NCI-H2081 treated with DMSO at 0.1 percent for 48 hours (cell line): ENCODE measurements at regions not wholly inside any gene's neighbourhood (a gene's known extent, or its start where the extent isn't known, plus 50 kb on each side); places are given as distances from the start of the nearest gene placed in this dataset.

ENCODE experiments used
- DNase-seq: peaks from one replicate; lab custom pipeline; 2025; lab: John Stamatoyannopoulos, UW

- DNase-seq = no peak
Observed at GRCh38 chr3:70800951-70801350, 488.5 kb upstream of the MDFIC2 start.

- DNase-seq = no peak
Observed at GRCh38 chr3:70789878-70790277, 477.4 kb upstream of the MDFIC2 start.

GRCh38 chr3:70780790-70781189, 468.4 kb upstream of the MDFIC2 start:
- DNase-seq = no peak

GRCh38 chr3:70779296-70779695, 466.9 kb upstream of the MDFIC2 start:
- DNase-seq = no peak

GRCh38 chr3:70776081-70776480, 463.6 kb upstream of the MDFIC2 start:
- DNase-seq = no peak

- no peak for DNase-seq
Observed at GRCh38 chr3:70775257-70775656, 462.8 kb upstream of the MDFIC2 start.

- no peak for DNase-seq
Observed at GRCh38 chr3:70774641-70775040, 462.2 kb upstream of the MDFIC2 start.

GRCh38 chr3:70771426-70772147, 459.1 kb upstream of the MDFIC2 start:
- no peak for DNase-seq

GRCh38 chr3:70770650-70771049, 458.2 kb upstream of the MDFIC2 start:
- DNase-seq = no peak

- DNase-seq = no peak
Observed at GRCh38 chr3:70766301-70766700, 453.9 kb upstream of the MDFIC2 start.

GRCh38 chr3:70763894-70764293, 451.5 kb upstream of the MDFIC2 start:
- no peak for DNase-seq

- no peak for DNase-seq
Observed at GRCh38 chr3:70757658-70758057, 445.2 kb upstream of the MDFIC2 start.

GRCh38 chr3:70755526-70755925, 443.1 kb upstream of the MDFIC2 start:
- DNase-seq = no peak

GRCh38 chr3:70754314-70754713, 441.9 kb upstream of the MDFIC2 start:
- DNase-seq = no peak

GRCh38 chr3:70753572-70753971, 441.1 kb upstream of the MDFIC2 start:
- DNase-seq = no peak

GRCh38 chr3:70752051-70752450, 439.6 kb upstream of the MDFIC2 start:
- DNase-seq = no peak

- no peak for DNase-seq
Observed at GRCh38 chr3:70749122-70749521, 436.7 kb upstream of the MDFIC2 start.

- no peak for DNase-seq
Observed at GRCh38 chr3:70748593-70748992, 436.2 kb upstream of the MDFIC2 start.

GRCh38 chr3:70747847-70748246, 435.4 kb upstream of the MDFIC2 start:
- no peak for DNase-seq

- DNase-seq = no peak
Observed at GRCh38 chr3:70744536-70744935, 432.1 kb upstream of the MDFIC2 start.

- no peak for DNase-seq
Observed at GRCh38 chr3:70743754-70744153, 431.3 kb upstream of the MDFIC2 start.

GRCh38 chr3:70742081-70742480, 429.6 kb upstream of the MDFIC2 start:
- no peak for DNase-seq

GRCh38 chr3:70740872-70741271, 428.4 kb upstream of the MDFIC2 start:
- DNase-seq = no peak

GRCh38 chr3:70740071-70740470, 427.6 kb upstream of the MDFIC2 start:
- DNase-seq = no peak
